SK-N-SH (cell line): ENCODE measurements at regions not wholly inside any gene's neighbourhood (a gene's known extent, or its start where the extent isn't known, plus 50 kb on each side); places are given as distances from the start of the nearest gene placed in this dataset.

Experiments used
- CTCF ChIA-PET: fragments of 300-600, 350-600 bp; formaldehyde crosslinking; extraction: SDS; loops from one replicate; lab custom pipeline; 2021; lab: Yijun Ruan, JAX
- POLR2A ChIA-PET: fragments of 350-600 bp; sonication (Branson Sonifier 250); formaldehyde crosslinking; extraction: SDS; loops from one replicate; lab custom pipeline; 2020; ENCODE audit warnings: antibody characterized with exemption, inconsistent platforms; lab: Yijun Ruan, JAX
- DNase-seq: peaks from one replicate; pipeline ENCODE4 v3.0.0; 2012
- H2AFZ ChIP-seq: fragments of 200-600 bp; sonication (generic); 2 replicates; pipeline ENCODE4 v1.8.1; 2016; ENCODE audit warnings: antibody characterized with exemption, mild to moderate bottlenecking, low read depth
- H3F3A ChIP-seq: fragments of 200-600 bp; sonication (generic); replicated peaks from 2 replicates; pipeline ENCODE3; 2016; ENCODE audit warnings: antibody characterized with exemption, mild to moderate bottlenecking; ENCODE audit not compliant: insufficient read depth
- H3K27ac ChIP-seq, 2 experiments: fragments of 200-500 bp in 1 of 2; fragments of 200-600 bp in 1 of 2; sonication (Bioruptor generic) in 1 of 2; sonication (generic), shearing (Covaris generic) in 1 of 2; 2 replicates each; pipeline versions ENCODE4 v1.5.1 to v1.6.1; 2014 to 2016; ENCODE audit warnings: low read depth in 2 of 2, inconsistent platforms in 1 of 2, low read length in 1 of 2, mild to moderate bottlenecking in 1 of 2, mixed read lengths in 1 of 2
- H3K27me3 ChIP-seq: fragments of 200-600 bp; sonication (generic), shearing (Covaris generic); 2 replicates; pipeline ENCODE4 v1.6.1; 2016; ENCODE audit warnings: mixed run types; ENCODE audit not compliant: insufficient read depth
- H3K36me3 ChIP-seq, 2 experiments: fragments of 200-500 bp in 1 of 2; fragments of 200-600 bp in 1 of 2; sonication (Bioruptor generic) in 1 of 2; sonication (generic) in 1 of 2; replicated peaks in 1 of 2; 2 replicates each; pipeline versions ENCODE3 to v1.5.1; 2014 to 2016; ENCODE audit warnings: low read length in 1 of 2, mild to moderate bottlenecking in 1 of 2; ENCODE audit not compliant: insufficient read depth in 2 of 2, control insufficient read depth in 1 of 2
- H3K4me1 ChIP-seq, 2 experiments: fragments of 200-500 bp in 1 of 2; fragments of 200-600 bp in 1 of 2; sonication (Bioruptor generic) in 1 of 2; sonication (generic), shearing (Covaris generic) in 1 of 2; 2 replicates each; pipeline versions ENCODE4 v1.5.1 to v1.6.1; 2014 to 2016; ENCODE audit warnings: low read depth in 1 of 2, low read length in 1 of 2, mixed run types in 1 of 2; ENCODE audit not compliant: insufficient read depth in 2 of 2, control insufficient read depth in 1 of 2
- H3K4me2 ChIP-seq: fragments of 200-600 bp; sonication (generic), shearing (Covaris generic); 2 replicates; pipeline ENCODE4 v1.6.1; 2017; ENCODE audit warnings: mixed run types
- H3K4me3 ChIP-seq, 2 experiments: fragments of 200-500 bp in 1 of 2; fragments of 200-600 bp in 1 of 2; sonication (Bioruptor generic) in 1 of 2; sonication (generic), shearing (Covaris generic) in 1 of 2; 2 replicates each; pipeline versions ENCODE4 v1.5.1 to v1.8.1; 2014 to 2016; ENCODE audit warnings: low read depth in 2 of 2, inconsistent platforms in 1 of 2, low read length in 1 of 2, mild to moderate bottlenecking in 1 of 2, mixed read lengths in 1 of 2, moderate library complexity in 1 of 2
- H3K79me2 ChIP-seq: fragments of 200-600 bp; sonication (generic); 2 replicates; pipeline ENCODE4 v1.8.1; 2017; ENCODE audit warnings: mild to moderate bottlenecking; ENCODE audit not compliant: insufficient read depth
- H3K9ac ChIP-seq: fragments of 200-600 bp; sonication (generic); 2 replicates; pipeline ENCODE4 v1.6.1; 2017; ENCODE audit warnings: mixed run types
- H3K9me2 ChIP-seq: fragments of 200-600 bp; sonication (generic); 2 replicates; pipeline ENCODE4 v1.6.1; 2017; ENCODE audit warnings: mixed run types
- H3K9me3 ChIP-seq: fragments of 200-600 bp; sonication (generic); 2 replicates; pipeline ENCODE4 v1.6.1; 2017; ENCODE audit warnings: mixed run types, mild to moderate bottlenecking, moderate library complexity
- H4K20me1 ChIP-seq: fragments of 200-600 bp; sonication (generic); 2 replicates; pipeline ENCODE4 v1.6.1; 2017; ENCODE audit warnings: mild to moderate bottlenecking, mixed run types; ENCODE audit not compliant: insufficient read depth
- CHD2 ChIP-seq: fragments of 150-350 bp; IDR thresholded peaks from 2 replicates; pipeline ENCODE4 v1.6.1; 2018; ENCODE audit warnings: low read length; ENCODE audit not compliant: partially characterized antibody
- ELF1 ChIP-seq: IDR thresholded peaks from 2 replicates; pipeline ENCODE4 v1.4.0; 2012
- GATA2 ChIP-seq: sonication (generic); formaldehyde crosslinking; IDR thresholded peaks from 2 replicates; pipeline ENCODE4 v1.5.0; 2020; ENCODE audit warnings: mild to moderate bottlenecking, missing genetic modification reagents
- JUND ChIP-seq: IDR thresholded peaks from 2 replicates; pipeline ENCODE4 v1.4.0; 2012
- MEF2A ChIP-seq: IDR thresholded peaks from 2 replicates; pipeline ENCODE4 v1.4.0; 2012; ENCODE audit warnings: low read depth, borderline replicate concordance
- NFIC ChIP-seq: IDR thresholded peaks from 2 replicates; pipeline ENCODE4 v1.4.0; 2012; ENCODE audit warnings: borderline replicate concordance
- NRF1 ChIP-seq: IDR thresholded peaks from 2 replicates; pipeline ENCODE4 v1.6.1; 2012; ENCODE audit warnings: low read depth, mild to moderate bottlenecking, low read length
- RAD21 ChIP-seq: IDR thresholded peaks from 2 replicates; pipeline ENCODE4 v1.6.1; 2012; ENCODE audit warnings: mild to moderate bottlenecking, low read length
- RCOR1 ChIP-seq: fragments of 150-350 bp; IDR thresholded peaks from 2 replicates; pipeline ENCODE4 v1.6.1; 2017; ENCODE audit warnings: antibody characterized with exemption, low read length
- RFX5 ChIP-seq: IDR thresholded peaks from 2 replicates; pipeline ENCODE4 v1.6.1; 2012; ENCODE audit warnings: mild to moderate bottlenecking, improper control_type of control experiment, low read length
- RXRA ChIP-seq: IDR thresholded peaks from 2 replicates; pipeline ENCODE4 v1.4.0; 2012; ENCODE audit warnings: low read depth, mild to moderate bottlenecking, borderline replicate concordance
- SMC3 ChIP-seq: IDR thresholded peaks from 2 replicates; pipeline ENCODE4 v1.6.1; 2012; ENCODE audit warnings: low read depth, low read length, improper control_type of control experiment
- TCF12 ChIP-seq: IDR thresholded peaks from 2 replicates; pipeline ENCODE4 v1.4.0; 2012
- TEAD4 ChIP-seq: IDR thresholded peaks from 2 replicates; pipeline ENCODE4 v1.4.0; 2012; ENCODE audit warnings: mild to moderate bottlenecking, borderline replicate concordance; ENCODE audit not compliant: insufficient read depth
- YY1 ChIP-seq: IDR thresholded peaks from 2 replicates; pipeline ENCODE4 v1.4.0; 2012; ENCODE audit warnings: low read depth, mild to moderate bottlenecking
- WGBS: methylation state at CpG from one replicate; pipeline ENCODE4 v1.1.6; 2017; ENCODE audit warnings: low lambda C conversion rate; 5-methylcytosine and 5-hydroxymethylcytosine counted together
- TF ChIP-seq, protein P1 (sequence below): IDR thresholded peaks from 2 replicates; pipeline ENCODE4 v1.4.0; 2012; ENCODE audit warnings: low read depth, borderline replicate concordance
- TF ChIP-seq, protein P2 (sequence below): fragments of 150-350 bp; IDR thresholded peaks from 2 replicates; pipeline ENCODE4 v1.6.1; 2017; ENCODE audit warnings: antibody characterized with exemption, low read length, low read depth, borderline replicate concordance
- TF ChIP-seq, protein P3 (sequence below): IDR thresholded peaks from 2 replicates; pipeline ENCODE4 v1.4.0; 2012; ENCODE audit warnings: low read depth, borderline replicate concordance
- TF ChIP-seq, protein P4 (sequence below): fragments of 150-350 bp; IDR thresholded peaks from 2 replicates; pipeline ENCODE4 v1.6.1; 2016; ENCODE audit warnings: mild to moderate bottlenecking, low read depth, low read length

DNA sequence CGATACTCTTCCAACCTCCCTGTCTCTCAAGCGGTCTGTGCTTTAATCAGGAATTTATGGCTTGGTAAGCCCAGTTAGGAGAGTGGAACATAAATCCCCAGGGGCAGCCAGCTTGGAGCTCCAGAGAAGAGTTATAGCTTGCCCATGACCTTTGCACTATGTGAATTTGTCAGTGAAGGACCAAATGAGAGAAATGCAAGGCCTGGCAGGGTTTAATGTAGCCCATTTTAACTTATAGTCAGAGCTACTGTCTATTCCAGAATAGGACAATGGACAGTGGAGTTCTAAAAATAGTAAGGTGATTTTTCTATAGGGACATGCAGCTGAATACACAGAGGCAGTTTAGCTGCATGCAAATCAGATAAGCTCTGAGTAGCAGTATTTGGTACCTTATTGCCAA lies 142.6 kb upstream of the CAV2 start:
- no peaks in the 10 kb centered on the region for H3K9me3 ChIP-seq
- H3K27ac ChIP-seq, result peak overlapping the region; percentile 68 to 88; a peak in 3 of 4 replicates
- H3K4me3 ChIP-seq, result no peak overlapping the region
- peak overlapping the region; percentile 21; the same call in 1 of the 2 replicates for H3K4me2 ChIP-seq
- peaks cover 6 to 50% of the 10 kb centered on the region in 2 experiments for H3K4me1 ChIP-seq
- peaks cover 46% of the 10 kb centered on the region for H3F3A ChIP-seq
- TF ChIP-seq MEF2A (peak; percentile 51; the same call in 1 of the 2 replicates), RXRA (no peak), RCOR1 (no peak), SMC3 (no peak), TCF12 (no peak)
- TF ChIP-seq, protein P1, sequence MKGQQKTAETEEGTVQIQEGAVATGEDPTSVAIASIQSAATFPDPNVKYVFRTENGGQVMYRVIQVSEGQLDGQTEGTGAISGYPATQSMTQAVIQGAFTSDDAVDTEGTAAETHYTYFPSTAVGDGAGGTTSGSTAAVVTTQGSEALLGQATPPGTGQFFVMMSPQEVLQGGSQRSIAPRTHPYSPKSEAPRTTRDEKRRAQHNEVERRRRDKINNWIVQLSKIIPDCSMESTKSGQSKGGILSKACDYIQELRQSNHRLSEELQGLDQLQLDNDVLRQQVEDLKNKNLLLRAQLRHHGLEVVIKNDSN, result no peak
- TF ChIP-seq, all 33 proteins: peak for 1
- Histone ChIP-seq H3K9me2 (no peaks in the 10 kb centered on the region), H3K79me2 (no peaks in the 10 kb centered on the region), H3K27me3 (no peaks in the 10 kb centered on the region), H3K36me3 (no peaks in the 10 kb centered on the region), H3K9ac (no peak overlapping the region; the same call in 1 of the 2 replicates), H4K20me1 (no peaks in the 10 kb centered on the region), H2AFZ (no peak overlapping the region)
- ChIA-PET CTCF (no interaction called here), POLR2A (no interaction called here)
- WGBS, result 53% methylated on average over 2 of the region's 2 CpGs
- no peak for DNase-seq

DNA sequence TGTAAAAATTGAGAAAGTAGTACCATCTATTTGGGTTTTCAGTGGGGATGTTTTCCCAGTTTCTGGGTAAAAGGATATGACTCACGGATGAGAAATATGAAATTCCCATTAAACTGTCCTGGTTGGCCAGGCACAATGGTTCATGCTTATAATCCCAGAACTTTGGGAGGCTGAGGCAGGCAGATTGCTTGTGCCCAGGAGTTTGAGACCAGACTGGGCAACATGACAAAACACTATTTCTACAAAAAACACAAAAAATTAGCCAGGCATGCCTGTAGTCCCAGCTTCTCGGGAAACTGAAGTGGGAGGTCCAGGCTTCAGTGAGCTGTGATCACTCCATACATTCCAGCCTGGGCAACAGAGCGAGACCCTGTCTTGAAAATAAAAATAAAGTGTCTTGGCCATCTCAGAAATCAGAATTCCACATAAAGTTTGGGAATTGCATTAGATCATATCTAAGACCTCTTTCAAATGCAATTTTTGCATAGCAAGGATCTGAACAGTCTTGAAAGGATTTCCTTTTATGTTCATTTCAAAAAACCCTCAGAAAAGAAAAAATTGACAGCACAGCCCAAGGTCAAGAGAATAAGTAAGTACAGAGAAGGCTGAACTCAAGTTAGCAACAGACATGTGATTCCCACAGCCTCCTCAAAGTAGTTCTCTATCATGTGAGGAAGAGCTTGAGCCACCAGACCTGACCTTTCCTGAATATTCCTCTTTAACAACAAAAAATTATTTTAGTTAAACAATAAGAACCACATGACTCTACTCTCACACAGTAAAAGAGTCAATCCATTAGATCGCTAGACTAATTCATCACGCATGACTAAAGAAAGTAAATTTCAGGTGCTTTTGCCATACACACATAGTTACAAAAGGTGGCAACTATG lies 141.5 kb upstream of the CAV2 start:
- no peak for DNase-seq
- H3K4me1 ChIP-seq, result peaks cover 6 to 55% of the 10 kb centered on the region in 2 experiments
- ChIA-PET POLR2A (no interaction called here), CTCF (no interaction called here)
- H4K20me1 ChIP-seq, result no peaks in the 10 kb centered on the region
- H3K79me2 ChIP-seq, result no peaks in the 10 kb centered on the region
- no peak overlapping the region for H3K4me3 ChIP-seq
- H3K9me3 ChIP-seq, result no peaks in the 10 kb centered on the region
- H3K4me2 ChIP-seq, result peak overlapping the region; percentile 21; the same call in 1 of the 2 replicates
- H3F3A ChIP-seq, result peaks cover 46% of the 10 kb centered on the region
- H3K36me3 ChIP-seq, result no peaks in the 10 kb centered on the region
- peak overlapping the region; percentile 13 to 88; a peak in 3 of 4 replicates for H3K27ac ChIP-seq
- peak overlapping the region; percentile 4; the same call in 1 of the 2 replicates for H2AFZ ChIP-seq
- H3K9me2 ChIP-seq, result no peaks in the 10 kb centered on the region
- H3K9ac ChIP-seq, result peak overlapping the region; percentile 1; the same call in 1 of the 2 replicates
- H3K27me3 ChIP-seq, result no peaks in the 10 kb centered on the region
- WGBS, result 61% methylated on average over 5 of the region's 5 CpGs
- no peak for TF ChIP-seq RCOR1
- no peak for TF ChIP-seq ELF1
- TF ChIP-seq RFX5, result no peak
- no peak for TF ChIP-seq NRF1
- TF ChIP-seq CHD2, result no peak
- no peak for TF ChIP-seq RAD21
- TF ChIP-seq GATA2 (CRISPR knock-in tag), result no peak
- TF ChIP-seq, protein P2, sequence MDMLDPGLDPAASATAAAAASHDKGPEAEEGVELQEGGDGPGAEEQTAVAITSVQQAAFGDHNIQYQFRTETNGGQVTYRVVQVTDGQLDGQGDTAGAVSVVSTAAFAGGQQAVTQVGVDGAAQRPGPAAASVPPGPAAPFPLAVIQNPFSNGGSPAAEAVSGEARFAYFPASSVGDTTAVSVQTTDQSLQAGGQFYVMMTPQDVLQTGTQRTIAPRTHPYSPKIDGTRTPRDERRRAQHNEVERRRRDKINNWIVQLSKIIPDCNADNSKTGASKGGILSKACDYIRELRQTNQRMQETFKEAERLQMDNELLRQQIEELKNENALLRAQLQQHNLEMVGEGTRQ, result no peak
- TF ChIP-seq TCF12, result peak; percentile 65; the same call in 1 of the 2 replicates
- 0 out of 2 replicates have a peak, but pooled peaks have one; percentile 40 for TF ChIP-seq YY1
- TF ChIP-seq SMC3, result no peak
- TF ChIP-seq, protein P3, sequence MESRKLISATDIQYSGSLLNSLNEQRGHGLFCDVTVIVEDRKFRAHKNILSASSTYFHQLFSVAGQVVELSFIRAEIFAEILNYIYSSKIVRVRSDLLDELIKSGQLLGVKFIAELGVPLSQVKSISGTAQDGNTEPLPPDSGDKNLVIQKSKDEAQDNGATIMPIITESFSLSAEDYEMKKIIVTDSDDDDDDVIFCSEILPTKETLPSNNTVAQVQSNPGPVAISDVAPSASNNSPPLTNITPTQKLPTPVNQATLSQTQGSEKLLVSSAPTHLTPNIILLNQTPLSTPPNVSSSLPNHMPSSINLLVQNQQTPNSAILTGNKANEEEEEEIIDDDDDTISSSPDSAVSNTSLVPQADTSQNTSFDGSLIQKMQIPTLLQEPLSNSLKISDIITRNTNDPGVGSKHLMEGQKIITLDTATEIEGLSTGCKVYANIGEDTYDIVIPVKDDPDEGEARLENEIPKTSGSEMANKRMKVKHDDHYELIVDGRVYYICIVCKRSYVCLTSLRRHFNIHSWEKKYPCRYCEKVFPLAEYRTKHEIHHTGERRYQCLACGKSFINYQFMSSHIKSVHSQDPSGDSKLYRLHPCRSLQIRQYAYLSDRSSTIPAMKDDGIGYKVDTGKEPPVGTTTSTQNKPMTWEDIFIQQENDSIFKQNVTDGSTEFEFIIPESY, result no peak
- no peak; the same call in 1 of the 2 replicates for TF ChIP-seq NFIC
- TF ChIP-seq, protein P4, sequence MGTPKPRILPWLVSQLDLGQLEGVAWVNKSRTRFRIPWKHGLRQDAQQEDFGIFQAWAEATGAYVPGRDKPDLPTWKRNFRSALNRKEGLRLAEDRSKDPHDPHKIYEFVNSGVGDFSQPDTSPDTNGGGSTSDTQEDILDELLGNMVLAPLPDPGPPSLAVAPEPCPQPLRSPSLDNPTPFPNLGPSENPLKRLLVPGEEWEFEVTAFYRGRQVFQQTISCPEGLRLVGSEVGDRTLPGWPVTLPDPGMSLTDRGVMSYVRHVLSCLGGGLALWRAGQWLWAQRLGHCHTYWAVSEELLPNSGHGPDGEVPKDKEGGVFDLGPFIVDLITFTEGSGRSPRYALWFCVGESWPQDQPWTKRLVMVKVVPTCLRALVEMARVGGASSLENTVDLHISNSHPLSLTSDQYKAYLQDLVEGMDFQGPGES, result no peak
- TF ChIP-seq JUND, result peak; percentile 75
- 0 out of 2 replicates have a peak, but pooled peaks have one; percentile 10 for TF ChIP-seq TEAD4
- TF ChIP-seq, protein P1, result 0 out of 2 replicates have a peak, but pooled peaks have one; percentile 16
